ENCODE measurements at regions not wholly inside any gene's neighbourhood (a gene's known extent, or its start where the extent isn't known, plus 50 kb on each side); places are given as distances from the start of the nearest gene placed in this dataset.

- TF ChIP-seq CTCF (IDR thresholded peaks at IDR 0.05) (no peak), POLR2A (IDR thresholded peaks at IDR 0.05) (no peak)
Measured at GRCh38 chr18:22523481-22523880, 105.8 kb upstream of the CTAGE1 start.

All from lower leg skin (tissue), 3 donors.